ES-I3 (cell line): ENCODE measurements at regions not wholly inside any gene's neighbourhood (a gene's known extent, or its start where the extent isn't known, plus 50 kb on each side); places are given as distances from the start of the nearest gene placed in this dataset.
"Not testable (repeated sequence)": the region's sequence is repeated elsewhere in the genome, so short reads cannot be mapped to it uniquely, and the experiment has no call there.

Source experiments
- H3K36me3 ChIP-seq: 2 replicates; pipeline ENCODE4 v1.6.1; 2013; ENCODE audit warnings: mild to moderate bottlenecking, low read length, control low read depth, moderate library complexity; ENCODE audit not compliant: insufficient read depth
- H3K4me1 ChIP-seq: 2 replicates; pipeline ENCODE4 v1.6.1; 2013; ENCODE audit warnings: mild to moderate bottlenecking, control low read depth, low read length; ENCODE audit not compliant: insufficient read depth
- H3K9ac ChIP-seq: 2 replicates; pipeline ENCODE4 v1.6.1; 2013; ENCODE audit warnings: low read depth, mild to moderate bottlenecking, low read length, moderate library complexity
- H3K9me3 ChIP-seq: 2 replicates; pipeline ENCODE4 v1.6.1; 2013; ENCODE audit warnings: mild to moderate bottlenecking, low read length, moderate library complexity; ENCODE audit not compliant: control insufficient read depth, insufficient read depth

DNA sequence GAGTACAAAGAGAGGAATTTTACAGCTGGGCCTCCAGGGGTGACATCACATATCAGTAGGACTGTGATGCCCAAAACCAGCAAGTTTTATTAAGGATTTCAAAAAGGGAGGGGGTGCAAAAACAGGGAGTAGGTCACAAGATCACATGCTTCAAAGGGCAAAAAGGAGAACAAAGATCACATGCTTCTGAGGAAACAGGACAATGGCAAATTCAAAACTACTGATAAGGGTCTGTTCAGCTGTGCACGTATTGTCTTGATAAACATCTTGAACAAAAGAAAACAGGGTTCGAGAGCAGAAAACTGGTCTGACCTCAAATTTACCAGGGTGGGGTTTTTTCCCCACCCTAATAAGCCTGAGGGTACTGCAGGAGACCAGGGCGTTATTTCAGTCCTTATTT lies 197.5 kb downstream of the SLCO4C1 start:
- not testable (repeated sequence) for H3K4me1 ChIP-seq, H3K9ac ChIP-seq, H3K36me3 ChIP-seq, H3K9me3 ChIP-seq

DNA sequence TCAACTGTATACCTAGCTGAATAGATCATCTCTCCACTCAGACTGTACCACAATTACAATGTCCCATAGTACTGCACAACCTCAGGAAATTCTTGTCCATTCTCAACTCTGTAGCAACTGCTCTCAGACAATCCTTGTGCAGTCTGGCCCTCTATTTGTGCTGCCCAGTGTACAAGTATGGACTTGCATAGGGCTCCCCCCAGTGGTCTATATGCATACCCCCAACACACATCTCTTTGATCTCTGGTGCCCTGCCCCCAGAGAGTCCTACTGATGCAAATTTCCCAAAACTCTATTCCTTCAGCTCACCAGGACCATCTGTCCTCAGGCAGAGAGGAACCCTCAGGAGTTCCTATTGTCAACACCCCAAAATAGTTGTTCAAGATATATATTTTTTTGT lies 205.3 kb downstream of the SLCO4C1 start:
- no peaks in the 10 kb centered on the region for H3K36me3 ChIP-seq
- H3K4me1 ChIP-seq = peaks cover 3% of the 10 kb centered on the region; the same call in 1 of the 2 replicates
- H3K9me3 ChIP-seq = no peaks in the 10 kb centered on the region
- H3K9ac ChIP-seq = no peak overlapping the region

DNA sequence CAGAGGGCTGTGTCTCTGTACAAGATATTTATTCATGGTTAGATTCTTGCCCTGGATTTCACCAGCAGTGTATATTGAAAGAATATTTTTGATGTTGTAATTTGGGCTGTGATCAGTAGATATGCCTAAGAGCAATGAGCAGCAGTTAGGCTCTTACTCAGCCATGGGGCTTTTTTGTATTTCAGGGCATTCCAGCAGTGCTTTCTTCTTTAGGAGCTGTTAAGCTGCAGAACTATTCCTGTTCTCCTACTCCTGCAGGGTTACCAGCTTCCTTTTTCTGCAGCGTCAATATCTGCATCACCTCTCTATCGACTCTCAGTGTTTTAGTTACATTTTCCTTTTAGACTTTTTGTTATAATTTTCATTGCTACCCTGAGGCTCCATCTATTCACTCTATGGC lies 206.2 kb downstream of the SLCO4C1 start:
- H3K4me1 ChIP-seq = peaks cover 3% of the 10 kb centered on the region; the same call in 1 of the 2 replicates

DNA sequence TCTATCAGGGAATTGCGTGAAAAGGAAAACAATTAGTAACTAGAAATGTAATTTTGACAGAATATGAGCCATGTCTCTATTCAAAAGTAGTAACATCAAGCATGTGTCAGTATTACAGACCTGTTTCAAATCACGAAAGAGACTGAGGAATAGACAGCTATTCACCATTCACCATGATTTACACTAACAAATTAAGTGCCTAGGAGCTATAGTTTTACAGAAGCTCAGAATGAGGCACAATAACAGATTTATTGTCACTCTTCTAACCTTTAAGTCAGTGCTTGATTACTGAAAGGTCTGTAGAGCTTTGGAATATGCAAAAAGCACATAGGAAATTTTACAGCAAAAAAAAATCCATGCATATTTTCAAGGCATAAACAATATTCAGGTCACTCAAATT lies 208.2 kb downstream of the SLCO4C1 start:
- Histone ChIP-seq H3K4me1 (peaks cover 3% of the 10 kb centered on the region; the same call in 1 of the 2 replicates), H3K36me3 (no peaks in the 10 kb centered on the region)

More for the DNA sequence above, 206.2 kb downstream of the SLCO4C1 start:
- no peak overlapping the region for H3K9ac ChIP-seq
- no peaks in the 10 kb centered on the region for H3K36me3 ChIP-seq
- no peaks in the 10 kb centered on the region for H3K9me3 ChIP-seq

DNA sequence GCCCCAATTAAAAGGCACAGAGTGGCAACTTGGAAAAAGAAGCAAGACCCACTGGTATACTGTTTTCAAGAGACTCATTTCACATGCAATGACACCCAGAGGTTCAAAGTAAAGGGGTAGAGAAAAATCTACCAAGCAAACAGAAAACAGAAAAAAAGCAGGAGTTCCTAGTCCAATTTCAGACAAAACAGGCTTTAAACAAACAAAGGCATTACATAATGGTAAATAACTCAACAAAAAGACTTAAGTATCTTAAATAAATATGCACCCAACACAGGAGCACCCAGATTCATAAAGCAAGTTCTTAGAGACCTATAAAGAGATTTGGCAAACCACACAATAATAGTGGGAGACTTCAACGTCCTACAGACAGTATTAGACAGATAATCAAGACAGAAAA lies 215.8 kb downstream of the SLCO4C1 start:
- Histone ChIP-seq H3K9me3 (no peaks in the 10 kb centered on the region; the same call in 1 of the 2 replicates), H3K36me3 (no peaks in the 10 kb centered on the region), H3K4me1 (no peaks in the 10 kb centered on the region)

More for the DNA sequence above, 208.2 kb downstream of the SLCO4C1 start:
- Histone ChIP-seq H3K9ac (no peak overlapping the region), H3K9me3 (no peaks in the 10 kb centered on the region)

DNA sequence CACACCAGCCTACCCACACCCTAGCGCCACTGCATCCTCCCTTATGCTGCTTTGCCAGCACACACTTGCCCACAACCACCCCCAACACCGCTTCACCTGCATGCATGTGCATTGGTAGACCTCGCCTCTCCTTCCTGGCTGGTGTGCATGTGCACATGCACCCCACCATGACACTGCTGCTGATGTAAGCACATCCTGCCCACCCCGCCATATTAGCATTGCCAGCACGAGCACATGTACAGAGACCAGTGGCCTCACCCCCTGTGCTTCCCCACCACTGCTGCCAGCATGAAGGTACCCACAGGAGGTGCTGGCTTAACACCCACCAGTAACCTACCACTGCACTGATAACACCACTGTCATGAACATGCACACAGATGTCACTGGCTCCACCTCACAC lies 218.2 kb downstream of the SLCO4C1 start:
- Histone ChIP-seq H3K9ac (no peak overlapping the region), H3K36me3 (no peaks in the 10 kb centered on the region), H3K4me1 (no peaks in the 10 kb centered on the region), H3K9me3 (no peaks in the 10 kb centered on the region; the same call in 1 of the 2 replicates)

More for the DNA sequence above, 215.8 kb downstream of the SLCO4C1 start:
- H3K9ac ChIP-seq = no peak overlapping the region

DNA sequence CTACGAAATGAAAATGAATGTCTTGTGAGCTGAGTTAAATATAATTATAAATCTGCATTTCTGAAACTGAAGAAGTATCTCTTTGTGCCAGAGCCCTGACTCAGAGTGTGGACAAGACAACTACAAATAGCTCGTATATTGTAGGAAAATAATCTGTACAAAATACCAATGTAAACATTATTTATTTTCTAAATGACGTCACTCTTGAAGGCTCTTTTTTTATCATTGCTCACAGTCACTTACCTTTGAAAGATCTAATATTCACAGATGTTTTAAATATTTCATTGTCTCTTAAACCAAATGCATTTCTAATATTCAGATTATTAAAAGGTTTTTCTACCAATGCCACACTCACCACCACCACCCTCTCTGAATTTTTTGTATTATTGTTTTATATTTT lies 226.1 kb downstream of the SLCO4C1 start:
- Histone ChIP-seq H3K4me1 (no peaks in the 10 kb centered on the region; the same call in 1 of the 2 replicates), H3K9ac (no peak overlapping the region), H3K9me3 (no peaks in the 10 kb centered on the region), H3K36me3 (no peaks in the 10 kb centered on the region)

DNA sequence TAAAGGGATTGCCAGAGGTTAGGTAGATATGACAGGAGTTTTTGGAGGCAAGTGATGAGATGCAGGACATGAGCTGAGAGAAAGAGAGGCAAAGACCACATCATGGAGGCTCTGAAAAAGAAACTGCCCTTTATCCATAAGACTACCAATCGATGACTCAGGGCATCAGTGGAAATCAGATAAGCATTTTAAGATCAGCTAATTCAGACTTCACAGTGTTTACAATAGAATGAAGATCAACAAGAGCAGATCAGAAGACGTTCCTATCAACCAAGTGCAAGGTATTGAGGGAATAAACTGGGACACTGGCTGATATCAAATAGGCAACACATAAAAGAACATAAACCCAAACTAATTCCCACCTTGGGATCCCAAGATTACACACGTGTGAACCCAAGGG lies 227.2 kb downstream of the SLCO4C1 start:
- no peak overlapping the region for H3K9ac ChIP-seq
- H3K9me3 ChIP-seq = no peaks in the 10 kb centered on the region
- no peaks in the 10 kb centered on the region; the same call in 1 of the 2 replicates for H3K4me1 ChIP-seq
- H3K36me3 ChIP-seq = no peaks in the 10 kb centered on the region

DNA sequence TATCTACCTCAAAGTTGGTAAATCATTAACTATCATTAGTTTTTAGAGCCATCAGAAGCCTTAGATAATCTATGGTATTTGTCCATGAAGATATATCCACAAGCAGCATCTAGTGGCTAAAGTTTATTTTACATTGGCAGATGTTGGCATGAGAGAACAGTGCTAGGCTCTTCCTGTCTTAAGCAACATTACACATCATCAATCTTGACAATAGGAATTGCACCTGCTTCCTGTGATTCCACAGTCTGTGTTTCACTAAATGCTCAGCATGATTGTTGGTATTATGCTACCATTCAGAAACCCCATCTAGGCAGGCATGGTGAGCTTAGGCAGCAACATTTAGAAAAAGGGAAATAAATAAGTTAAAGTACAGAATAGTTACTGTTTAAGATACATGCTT lies 246.6 kb downstream of the SLCO4C1 start:
- H3K9me3 ChIP-seq = no peaks in the 10 kb centered on the region
- no peaks in the 10 kb centered on the region for H3K36me3 ChIP-seq
- H3K9ac ChIP-seq = no peak overlapping the region
- no peaks in the 10 kb centered on the region for H3K4me1 ChIP-seq

DNA sequence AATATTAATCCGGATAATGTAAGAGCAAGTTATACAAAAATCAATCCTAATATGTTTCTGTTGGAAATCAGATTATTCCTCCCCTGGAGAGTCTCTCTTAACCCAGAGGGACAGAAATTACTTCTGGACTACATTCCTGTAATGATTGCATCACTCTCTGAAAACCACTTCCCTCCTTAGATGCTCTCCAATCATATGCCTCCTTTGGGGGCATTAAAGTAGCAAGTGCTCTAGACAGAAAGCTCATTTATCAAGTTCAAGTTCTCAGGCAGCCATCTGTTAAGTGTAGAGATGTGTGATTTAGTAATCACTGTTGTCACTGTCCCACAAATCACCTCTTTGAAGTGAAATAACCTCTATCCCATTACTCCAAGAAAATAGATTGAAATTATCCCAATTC lies 247.1 kb downstream of the SLCO4C1 start:
- Histone ChIP-seq H3K9me3 (no peaks in the 10 kb centered on the region), H3K4me1 (no peaks in the 10 kb centered on the region), H3K9ac (no peak overlapping the region), H3K36me3 (no peaks in the 10 kb centered on the region)

DNA sequence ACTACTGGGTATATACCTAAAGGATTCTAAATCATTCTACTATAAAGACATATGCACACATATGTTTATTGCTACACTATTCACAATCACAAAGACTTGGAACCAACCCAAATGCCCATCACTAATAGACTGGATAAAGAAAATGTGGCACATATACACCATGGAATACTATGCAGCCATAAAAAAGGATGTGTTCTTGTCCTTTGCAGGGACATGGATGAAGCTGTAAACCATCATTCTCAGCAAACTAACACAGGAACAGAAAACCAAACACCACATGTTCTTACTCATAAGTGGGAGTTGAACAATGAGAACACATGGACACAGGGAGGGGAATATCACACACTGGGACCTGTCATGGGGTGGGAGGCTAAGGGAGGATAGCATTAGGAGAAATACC lies 249.0 kb downstream of the SLCO4C1 start:
- H3K36me3 ChIP-seq, H3K9me3 ChIP-seq, H3K9ac ChIP-seq, H3K4me1 ChIP-seq: not testable (repeated sequence)

DNA sequence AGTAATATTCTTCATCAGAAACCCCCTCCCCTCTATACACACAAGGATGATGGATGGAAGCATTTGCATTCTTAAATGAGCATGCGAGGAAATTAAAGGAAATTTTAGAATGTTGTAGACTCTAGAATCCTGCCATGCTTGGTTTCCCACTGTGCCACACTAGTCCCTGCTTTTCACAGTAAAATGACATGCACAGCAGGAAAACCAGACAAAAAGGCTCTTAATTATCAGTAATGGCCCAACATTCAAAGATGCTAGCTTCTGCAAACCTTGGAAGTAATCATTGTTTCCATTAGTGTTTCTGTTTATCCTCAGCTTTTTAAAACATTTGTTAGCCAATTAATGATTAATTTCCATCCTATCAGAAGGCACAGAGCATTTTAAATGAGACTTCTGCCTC lies 255.8 kb downstream of the SLCO4C1 start:
- H3K4me1 ChIP-seq = peaks cover 7% of the 10 kb centered on the region; the same call in 1 of the 2 replicates
- H3K9me3 ChIP-seq = no peaks in the 10 kb centered on the region
- no peaks in the 10 kb centered on the region for H3K36me3 ChIP-seq
- H3K9ac ChIP-seq = no peak overlapping the region

DNA sequence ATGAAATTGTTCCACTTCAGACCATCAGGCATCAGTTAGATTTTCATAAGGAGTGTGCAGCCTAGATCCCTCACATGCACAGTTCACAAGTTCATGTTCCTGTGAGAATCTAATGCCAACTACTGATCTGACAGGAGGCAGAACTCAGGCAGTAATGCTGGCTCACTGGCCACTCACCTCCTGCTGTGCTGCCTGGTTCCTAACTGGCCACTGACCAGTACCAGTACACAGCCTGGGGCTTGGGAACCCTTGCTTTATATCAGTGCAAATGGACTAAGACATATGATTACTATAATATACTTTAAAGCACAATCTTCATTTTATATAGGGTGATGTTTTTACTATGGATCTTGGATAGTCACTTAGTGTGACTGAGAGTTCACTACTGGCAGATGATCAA lies 259.2 kb downstream of the SLCO4C1 start:
- Histone ChIP-seq H3K36me3 (no peaks in the 10 kb centered on the region), H3K9ac (no peak overlapping the region), H3K4me1 (peaks cover 7% of the 10 kb centered on the region; the same call in 1 of the 2 replicates), H3K9me3 (no peaks in the 10 kb centered on the region)

DNA sequence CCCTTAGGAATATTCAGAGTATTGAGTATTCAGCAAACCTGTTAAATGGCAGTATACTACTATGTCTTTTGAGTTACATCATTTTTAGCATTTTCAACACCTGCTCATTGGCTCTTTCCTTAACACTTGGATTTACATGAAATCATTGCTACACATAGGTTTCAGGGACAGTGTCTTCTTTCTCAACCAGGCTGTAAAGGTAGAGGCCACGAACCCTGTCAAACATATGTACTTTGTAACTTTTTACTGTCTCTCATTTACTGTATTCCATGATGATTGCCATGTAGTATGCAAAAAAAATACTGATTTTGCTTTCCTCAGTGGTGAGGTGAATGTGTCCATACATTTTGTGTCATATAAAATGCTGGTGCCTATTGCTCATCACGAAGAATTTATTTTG lies 264.4 kb downstream of the SLCO4C1 start:
- Histone ChIP-seq H3K4me1 (0 out of 2 replicates have a peak, but pooled peaks cover under 1% of the 10 kb centered on the region), H3K36me3 (no peaks in the 10 kb centered on the region), H3K9me3 (no peaks in the 10 kb centered on the region), H3K9ac (no peak overlapping the region)

DNA sequence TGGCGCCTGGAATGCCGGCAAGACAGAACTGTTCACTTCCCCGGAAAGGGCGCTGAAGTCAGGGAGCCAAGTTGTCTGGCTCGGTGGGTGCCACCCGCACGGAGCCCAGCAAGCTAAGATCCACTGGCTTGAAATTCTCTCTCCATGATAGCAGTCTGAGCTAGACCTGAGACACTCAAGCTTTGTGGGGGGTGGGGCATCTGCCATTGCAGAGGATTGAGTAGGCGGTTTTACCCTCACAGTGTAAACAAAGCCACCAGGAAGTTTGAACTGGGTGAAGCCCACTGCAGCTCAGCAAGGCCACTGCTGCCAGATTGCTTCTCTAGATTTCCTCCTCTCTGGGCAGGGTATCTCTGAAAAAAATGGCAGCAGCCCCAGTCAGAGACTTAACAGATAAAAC lies 277.4 kb downstream of the SLCO4C1 start:
- Histone ChIP-seq H3K36me3 (no peaks in the 10 kb centered on the region), H3K9me3 (no peaks in the 10 kb centered on the region), H3K9ac (no peak overlapping the region; the same call in 1 of the 2 replicates)

DNA sequence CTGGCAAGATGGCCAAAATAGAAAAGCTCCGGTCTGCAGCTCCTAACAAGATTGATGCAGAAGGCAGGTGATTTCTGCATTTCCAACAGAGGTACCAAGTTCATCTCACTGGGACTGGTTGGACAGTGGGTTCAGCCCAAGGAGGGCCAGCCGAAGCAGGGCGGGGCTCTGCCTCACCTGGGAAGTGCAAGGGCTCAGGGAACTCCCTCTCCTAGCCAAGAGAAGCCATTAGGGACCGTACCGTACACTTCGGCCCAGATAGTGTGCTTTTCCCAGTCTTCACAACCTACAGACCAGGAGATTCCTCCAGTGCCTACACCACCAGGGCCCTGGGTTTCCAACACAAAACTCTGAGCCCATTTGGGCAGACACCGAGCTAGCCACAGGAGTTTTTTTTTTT lies 277.8 kb downstream of the SLCO4C1 start:
- Histone ChIP-seq H3K4me1 (peaks cover 6% of the 10 kb centered on the region), H3K36me3 (no peaks in the 10 kb centered on the region), H3K9ac (no peak overlapping the region; the same call in 1 of the 2 replicates), H3K9me3 (no peaks in the 10 kb centered on the region)

More for the DNA sequence above, 277.4 kb downstream of the SLCO4C1 start:
- peaks cover 6% of the 10 kb centered on the region for H3K4me1 ChIP-seq
